Hepatocyte (in vitro differentiated cells): ENCODE measurements at regions not wholly inside any gene's neighbourhood (a gene's known extent, or its start where the extent isn't known, plus 50 kb on each side); places are given as distances from the start of the nearest gene placed in this dataset.

ENCODE experiments used
- DNase-seq: peaks from one replicate; pipeline ENCODE4 v3.0.0-alpha.2; 2016; ENCODE audit warnings: low spot score
- H2AFZ ChIP-seq: fragments of 200-600 bp; sonication (generic); 2 replicates; pipeline ENCODE4 v1.6.0; 2016; ENCODE audit warnings: antibody characterized with exemption, mild to moderate bottlenecking
- H3K27ac ChIP-seq: fragments of 200-600 bp; sonication (generic); 2 replicates; pipeline ENCODE4 v1.5.1; 2016; ENCODE audit warnings: mild to moderate bottlenecking
- H3K27me3 ChIP-seq: fragments of 200-600 bp; sonication (generic); 2 replicates; pipeline ENCODE4 v1.6.1; 2016
- H3K36me3 ChIP-seq: fragments of 200-600 bp; sonication (generic); replicated peaks from 2 replicates; pipeline ENCODE4 v1.5.1; 2016; ENCODE audit warnings: low read depth; ENCODE audit not compliant: insufficient read depth
- H3K4me1 ChIP-seq: fragments of 200-600 bp; sonication (generic); 2 replicates; pipeline ENCODE4 v1.5.1; 2016; ENCODE audit warnings: mild to moderate bottlenecking, moderate library complexity; ENCODE audit not compliant: insufficient read depth
- H3K4me2 ChIP-seq: fragments of 200-600 bp; sonication (generic); 2 replicates; pipeline ENCODE4 v1.6.0; 2016
- H3K4me3 ChIP-seq: fragments of 200-600 bp; sonication (generic); 2 replicates; pipeline ENCODE4 v1.5.1; 2016; ENCODE audit warnings: mild to moderate bottlenecking
- H3K79me2 ChIP-seq: fragments of 200-600 bp; sonication (generic); 2 replicates; pipeline ENCODE4 v1.6.0; 2017; ENCODE audit warnings: mild to moderate bottlenecking
- H3K9me2 ChIP-seq: fragments of 200-600 bp; sonication (generic); replicated peaks from 2 replicates; pipeline ENCODE4 v1.6.0; 2017; ENCODE audit warnings: mild to moderate bottlenecking; ENCODE audit not compliant: insufficient read depth
- H3K9me3 ChIP-seq: fragments of 200-600 bp; sonication (generic); 2 replicates; pipeline ENCODE4 v1.5.1; 2016; ENCODE audit warnings: low read depth, mild to moderate bottlenecking
- H4K20me1 ChIP-seq: fragments of 200-600 bp; sonication (generic); 2 replicates; pipeline ENCODE4 v1.6.0; 2016; ENCODE audit warnings: mild to moderate bottlenecking; ENCODE audit not compliant: insufficient read depth, poor library complexity, severe bottlenecking
- EZH2 ChIP-seq: fragments of 200-600 bp; sonication (generic); IDR thresholded peaks from 2 replicates; pipeline ENCODE4 v1.6.1; 2016; ENCODE audit warnings: antibody characterized with exemption, mild to moderate bottlenecking, borderline replicate concordance
- EZH2phosphoT487 ChIP-seq: fragments of 200-600 bp; sonication (generic); IDR thresholded peaks from one replicate; pipeline ENCODE4 v1.6.1; 2018; ENCODE audit warnings: antibody characterized with exemption, mild to moderate bottlenecking, low read depth, moderate library complexity; ENCODE audit not compliant: unreplicated experiment, severe bottlenecking
- WGBS: methylation state at CpG from one replicate; pipeline ENCODE4 v1.1.6; 2016; ENCODE audit warnings: low lambda C conversion rate; ENCODE audit errors: missing lambda C conversion rate; 5-methylcytosine and 5-hydroxymethylcytosine counted together
- TF ChIP-seq, protein P1 (sequence below): fragments of 200-600 bp; sonication (generic); IDR thresholded peaks from 2 replicates; pipeline ENCODE4 v1.5.1; 2016; ENCODE audit warnings: antibody characterized with exemption, mild to moderate bottlenecking; ENCODE audit not compliant: poor library complexity

DNA sequence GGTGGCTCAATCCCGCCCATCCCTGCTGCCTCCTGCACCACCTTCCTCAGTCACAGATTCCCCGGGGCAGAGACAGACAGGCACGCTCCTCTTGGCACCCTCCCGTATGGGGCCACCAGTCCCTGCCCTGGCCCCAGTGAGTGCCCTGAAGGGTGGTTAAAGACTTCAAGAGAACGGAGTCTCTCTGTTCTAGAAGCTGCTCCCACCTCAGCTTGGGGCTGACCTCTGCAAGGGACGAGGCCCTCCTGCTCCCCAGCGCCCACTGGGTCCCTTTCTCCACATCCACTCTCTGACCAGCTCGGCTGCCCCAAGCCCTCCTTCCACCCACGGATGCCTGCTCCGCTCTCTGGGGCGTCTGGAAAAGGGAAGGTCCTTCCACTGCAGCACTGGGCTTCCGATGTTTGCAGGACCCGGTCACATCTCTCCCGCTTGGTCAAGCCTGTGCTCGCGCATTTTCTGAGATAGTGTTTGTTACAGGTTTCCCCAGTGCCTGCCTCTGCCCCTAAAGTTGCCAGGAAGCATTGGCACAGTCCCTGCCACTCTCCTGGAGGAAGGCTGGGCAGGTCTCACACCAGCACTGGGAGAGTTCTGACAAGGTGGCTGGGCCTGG, 1487.9 kb downstream of the TBC1D22A start:
- Histone ChIP-seq H3K27ac (no peak overlapping the region), H3K27me3 (peaks cover 30% of the 10 kb centered on the region), H3K4me2 (no peak overlapping the region), H3K79me2 (no peaks in the 10 kb centered on the region), H3K9me3 (no peaks in the 10 kb centered on the region), H4K20me1 (no peaks in the 10 kb centered on the region), H3K4me1 (no peaks in the 10 kb centered on the region), H3K9me2 (no peaks in the 10 kb centered on the region), H3K36me3 (no peaks in the 10 kb centered on the region), H2AFZ (no peak overlapping the region), H3K4me3 (no peak overlapping the region)
- DNase-seq: no peak
- WGBS: 83% methylated on average over 16 of the region's 16 CpGs
- TF ChIP-seq, protein P1, sequence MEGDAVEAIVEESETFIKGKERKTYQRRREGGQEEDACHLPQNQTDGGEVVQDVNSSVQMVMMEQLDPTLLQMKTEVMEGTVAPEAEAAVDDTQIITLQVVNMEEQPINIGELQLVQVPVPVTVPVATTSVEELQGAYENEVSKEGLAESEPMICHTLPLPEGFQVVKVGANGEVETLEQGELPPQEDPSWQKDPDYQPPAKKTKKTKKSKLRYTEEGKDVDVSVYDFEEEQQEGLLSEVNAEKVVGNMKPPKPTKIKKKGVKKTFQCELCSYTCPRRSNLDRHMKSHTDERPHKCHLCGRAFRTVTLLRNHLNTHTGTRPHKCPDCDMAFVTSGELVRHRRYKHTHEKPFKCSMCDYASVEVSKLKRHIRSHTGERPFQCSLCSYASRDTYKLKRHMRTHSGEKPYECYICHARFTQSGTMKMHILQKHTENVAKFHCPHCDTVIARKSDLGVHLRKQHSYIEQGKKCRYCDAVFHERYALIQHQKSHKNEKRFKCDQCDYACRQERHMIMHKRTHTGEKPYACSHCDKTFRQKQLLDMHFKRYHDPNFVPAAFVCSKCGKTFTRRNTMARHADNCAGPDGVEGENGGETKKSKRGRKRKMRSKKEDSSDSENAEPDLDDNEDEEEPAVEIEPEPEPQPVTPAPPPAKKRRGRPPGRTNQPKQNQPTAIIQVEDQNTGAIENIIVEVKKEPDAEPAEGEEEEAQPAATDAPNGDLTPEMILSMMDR: no peak
- no peak for TF ChIP-seq EZH2
- no peak for TF ChIP-seq EZH2phosphoT487

DNA sequence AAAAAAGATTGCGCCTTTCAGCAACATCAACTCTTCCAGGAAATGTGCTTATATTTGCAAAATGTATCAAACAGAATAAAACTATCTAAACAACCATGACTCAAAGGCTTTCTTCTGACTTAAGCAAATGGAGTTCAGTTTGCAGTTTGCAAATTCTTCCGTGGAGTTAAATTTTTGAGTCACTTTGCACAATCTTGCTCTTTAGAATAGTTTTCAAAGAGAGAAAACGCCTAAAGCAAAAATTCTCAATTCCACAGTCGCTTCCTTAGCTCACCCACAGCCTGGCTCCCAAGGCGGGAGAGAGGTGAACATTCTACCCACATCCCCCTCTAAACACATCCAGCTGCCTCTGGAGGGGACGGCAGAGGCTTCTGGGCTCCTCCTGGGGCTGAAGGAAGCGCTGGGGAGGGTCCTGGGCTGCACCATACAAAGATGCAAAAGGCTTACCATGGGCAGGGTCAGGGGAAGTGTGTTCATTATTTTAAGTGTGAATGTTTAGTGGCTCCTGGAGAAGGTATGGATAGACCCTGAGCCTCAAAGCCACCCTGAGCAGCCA, 1487.3 kb downstream of the TBC1D22A start:
- H3K9me3 ChIP-seq: no peaks in the 10 kb centered on the region
- no peaks in the 10 kb centered on the region for H3K9me2 ChIP-seq
- 70% methylated on average over 7 of the region's 7 CpGs for WGBS
- H2AFZ ChIP-seq: no peak overlapping the region
- no peak overlapping the region for H3K4me3 ChIP-seq
- no peak overlapping the region for H3K4me2 ChIP-seq
- H4K20me1 ChIP-seq: no peaks in the 10 kb centered on the region
- DNase-seq: no peak
- no peaks in the 10 kb centered on the region for H3K4me1 ChIP-seq
- TF ChIP-seq EZH2 (no peak), EZH2phosphoT487 (no peak)
- TF ChIP-seq, protein P1: no peak
- no peaks in the 10 kb centered on the region for H3K79me2 ChIP-seq
- H3K27ac ChIP-seq: no peak overlapping the region
- no peaks in the 10 kb centered on the region for H3K36me3 ChIP-seq
- H3K27me3 ChIP-seq: peaks cover 30% of the 10 kb centered on the region

DNA sequence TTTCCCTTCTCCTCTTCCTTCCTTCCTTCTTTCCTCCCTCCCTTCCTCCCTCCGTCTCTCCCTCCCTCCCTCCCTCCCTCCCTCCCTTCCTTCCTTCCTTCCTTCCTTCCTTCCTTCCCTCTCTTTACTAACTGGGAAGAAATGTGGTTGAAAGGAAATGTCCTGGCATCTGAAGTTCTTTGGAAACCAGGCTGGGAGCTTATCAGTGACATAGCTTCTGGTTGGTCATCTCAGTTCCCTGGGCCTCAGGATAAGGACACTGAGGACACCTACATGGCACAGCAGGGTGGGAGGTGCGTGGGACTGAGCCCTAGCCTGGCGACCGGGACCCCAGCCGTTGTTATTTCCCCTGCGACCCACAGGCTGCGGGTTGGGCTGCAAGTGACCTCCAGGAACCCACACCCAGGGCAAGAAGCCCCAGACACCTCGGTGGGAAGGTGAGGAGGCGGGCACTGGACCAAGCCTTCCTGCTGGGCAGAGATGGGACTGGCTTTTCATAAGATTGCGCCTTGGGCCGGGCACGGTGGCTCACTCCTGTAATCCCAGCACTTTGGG, 1486.5 kb downstream of the TBC1D22A start:
- Histone ChIP-seq H3K9me3 (no peaks in the 10 kb centered on the region), H3K79me2 (no peaks in the 10 kb centered on the region), H3K27me3 (peaks cover 21% of the 10 kb centered on the region), H3K4me1 (no peaks in the 10 kb centered on the region), H3K36me3 (no peaks in the 10 kb centered on the region), H3K4me3 (no peak overlapping the region), H3K27ac (no peak overlapping the region), H2AFZ (no peak overlapping the region), H3K4me2 (no peak overlapping the region), H4K20me1 (no peaks in the 10 kb centered on the region), H3K9me2 (no peaks in the 10 kb centered on the region)
- 88% methylated on average over 8 of the region's 12 CpGs for WGBS
- no peak for TF ChIP-seq EZH2
- DNase-seq: no peak

DNA sequence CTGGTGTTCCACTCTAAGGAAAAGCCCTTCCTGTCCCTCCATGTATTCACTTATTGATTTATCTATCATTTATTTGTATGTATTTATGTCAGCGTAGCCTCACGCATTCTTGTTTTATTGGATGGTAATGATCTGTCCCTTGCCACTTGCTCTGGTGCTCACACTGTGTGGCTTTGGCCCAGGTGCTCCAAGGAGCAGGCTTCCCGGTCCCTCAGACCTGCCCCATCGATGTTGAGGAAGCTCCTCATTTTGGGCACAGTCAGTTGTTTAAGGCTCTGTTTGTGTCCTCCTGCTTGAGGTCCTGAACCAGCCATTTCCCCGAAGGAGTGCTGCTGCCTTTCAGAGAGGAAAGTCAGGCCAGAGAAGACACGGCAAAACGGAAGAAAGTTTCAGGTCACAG, 1485.4 kb downstream of the TBC1D22A start:
- H3K36me3 ChIP-seq: no peaks in the 10 kb centered on the region
- H3K27ac ChIP-seq: no peak overlapping the region
- no peak for TF ChIP-seq EZH2phosphoT487
- TF ChIP-seq, protein P1: no peak
- TF ChIP-seq EZH2: no peak
- H2AFZ ChIP-seq: no peak overlapping the region
- H3K79me2 ChIP-seq: no peaks in the 10 kb centered on the region
- no peaks in the 10 kb centered on the region for H3K4me1 ChIP-seq
- H3K4me3 ChIP-seq: no peak overlapping the region
- DNase-seq: no peak
- no peak overlapping the region for H3K4me2 ChIP-seq
- no peaks in the 10 kb centered on the region for H3K9me3 ChIP-seq
- 85% methylated on average over 7 of the region's 7 CpGs for WGBS
- H4K20me1 ChIP-seq: no peaks in the 10 kb centered on the region
- peaks cover 20% of the 10 kb centered on the region for H3K27me3 ChIP-seq
- no peaks in the 10 kb centered on the region for H3K9me2 ChIP-seq
